PC-9 (cell line): ENCODE measurements at regions not wholly inside any gene's neighbourhood (a gene's known extent, or its start where the extent isn't known, plus 50 kb on each side); places are given as distances from the start of the nearest gene placed in this dataset.

Source experiments
- EZH2 ChIP-seq: fragments of 200-600 bp; sonication (generic); IDR thresholded peaks from 2 replicates; pipeline ENCODE4 v1.8.0; 2017; ENCODE audit warnings: antibody characterized with exemption, low read depth
- TF ChIP-seq, protein P1 (sequence below): fragments of 200-600 bp; sonication (generic); conservative IDR thresholded peaks from 2 replicates; pipeline ENCODE4 v1.6.1; 2017; ENCODE audit warnings: mixed run types, antibody characterized with exemption, mild to moderate bottlenecking, moderate library complexity

DNA sequence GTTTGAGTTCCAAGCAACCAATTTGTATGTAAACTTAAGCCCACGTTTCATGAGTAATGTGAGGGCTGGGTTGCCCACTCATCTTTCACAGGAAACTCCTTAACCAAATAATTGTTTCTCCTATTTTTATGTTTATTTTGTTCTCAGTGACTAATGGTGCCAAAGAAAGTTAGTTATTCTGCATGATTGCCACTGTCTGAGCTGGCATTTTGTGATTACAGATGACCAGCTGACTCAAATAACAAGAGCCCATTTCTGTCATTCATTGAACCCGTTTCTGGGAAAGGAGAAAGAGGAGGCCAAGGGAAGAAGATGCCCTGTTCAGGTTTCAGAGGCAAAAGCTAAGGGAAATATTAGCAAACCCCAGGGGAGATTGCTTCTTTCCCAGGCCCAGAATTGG is 186.9 kb upstream of the MYO3A start:
- TF ChIP-seq, protein P1, sequence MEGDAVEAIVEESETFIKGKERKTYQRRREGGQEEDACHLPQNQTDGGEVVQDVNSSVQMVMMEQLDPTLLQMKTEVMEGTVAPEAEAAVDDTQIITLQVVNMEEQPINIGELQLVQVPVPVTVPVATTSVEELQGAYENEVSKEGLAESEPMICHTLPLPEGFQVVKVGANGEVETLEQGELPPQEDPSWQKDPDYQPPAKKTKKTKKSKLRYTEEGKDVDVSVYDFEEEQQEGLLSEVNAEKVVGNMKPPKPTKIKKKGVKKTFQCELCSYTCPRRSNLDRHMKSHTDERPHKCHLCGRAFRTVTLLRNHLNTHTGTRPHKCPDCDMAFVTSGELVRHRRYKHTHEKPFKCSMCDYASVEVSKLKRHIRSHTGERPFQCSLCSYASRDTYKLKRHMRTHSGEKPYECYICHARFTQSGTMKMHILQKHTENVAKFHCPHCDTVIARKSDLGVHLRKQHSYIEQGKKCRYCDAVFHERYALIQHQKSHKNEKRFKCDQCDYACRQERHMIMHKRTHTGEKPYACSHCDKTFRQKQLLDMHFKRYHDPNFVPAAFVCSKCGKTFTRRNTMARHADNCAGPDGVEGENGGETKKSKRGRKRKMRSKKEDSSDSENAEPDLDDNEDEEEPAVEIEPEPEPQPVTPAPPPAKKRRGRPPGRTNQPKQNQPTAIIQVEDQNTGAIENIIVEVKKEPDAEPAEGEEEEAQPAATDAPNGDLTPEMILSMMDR = no peak
- no peak for TF ChIP-seq EZH2
